Adipocyte (in vitro differentiated cells): ENCODE measurements at regions not wholly inside any gene's neighbourhood (a gene's known extent, or its start where the extent isn't known, plus 50 kb on each side); places are given as distances from the start of the nearest gene placed in this dataset.

Source experiments
- DNase-seq: peaks from one replicate; pipeline ENCODE4 v3.0.0-alpha.2; 2015; ENCODE audit warnings: low read depth
- H3K27me3 ChIP-seq: replicated peaks from 2 replicates; pipeline ENCODE4 v1.7.0; 2013; ENCODE audit warnings: mild to moderate bottlenecking, low read length, moderate library complexity; ENCODE audit not compliant: control insufficient read depth, insufficient read depth
- H3K36me3 ChIP-seq: 2 replicates; pipeline ENCODE4 v1.7.0; 2013; ENCODE audit warnings: low read length, mild to moderate bottlenecking, moderate library complexity; ENCODE audit not compliant: control insufficient read depth, insufficient read depth, severe bottlenecking
- H3K4me1 ChIP-seq: 2 replicates; pipeline ENCODE4 v1.7.0; 2013; ENCODE audit warnings: mild to moderate bottlenecking, low read length, moderate library complexity; ENCODE audit not compliant: control insufficient read depth, insufficient read depth
- H3K4me3 ChIP-seq: 2 replicates; pipeline ENCODE4 v1.7.0; 2013; ENCODE audit warnings: mild to moderate bottlenecking, low read length, moderate library complexity
- H3K9ac ChIP-seq: 2 replicates; pipeline ENCODE4 v1.7.0; 2013; ENCODE audit warnings: mild to moderate bottlenecking, low read length, moderate library complexity
- H3K9me3 ChIP-seq: 2 replicates; pipeline ENCODE4 v1.7.0; 2013; ENCODE audit warnings: mild to moderate bottlenecking, low read length, moderate library complexity; ENCODE audit not compliant: control insufficient read depth

DNA sequence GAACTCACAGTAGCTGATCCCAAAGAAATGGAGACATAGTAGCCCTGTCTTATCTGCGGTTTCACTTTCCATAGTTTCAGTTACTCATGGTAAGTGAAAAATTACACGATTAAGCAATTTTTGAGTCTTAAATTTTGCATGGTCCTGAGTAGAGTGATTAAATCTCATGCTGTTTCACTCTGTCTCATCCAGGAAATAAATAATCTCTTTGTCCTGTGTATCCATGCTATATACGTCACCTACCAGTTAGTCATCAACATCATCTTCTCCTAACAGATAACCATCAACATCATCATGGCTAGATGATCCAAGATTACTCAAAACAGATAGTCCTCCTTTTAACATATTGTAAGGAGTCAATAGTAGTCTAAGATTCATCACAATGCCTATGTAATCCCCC is 1589.3 kb downstream of the BRINP3 start:
- Histone ChIP-seq H3K27me3 (no peaks in the 10 kb centered on the region), H3K36me3 (no peaks in the 10 kb centered on the region), H3K9ac (no peak overlapping the region), H3K9me3 (no peaks in the 10 kb centered on the region), H3K4me3 (no peak overlapping the region), H3K4me1 (no peaks in the 10 kb centered on the region)
- no peak for DNase-seq

- Histone ChIP-seq H3K9ac (no peak overlapping the region), H3K36me3 (no peaks in the 10 kb centered on the region), H3K4me1 (no peaks in the 10 kb centered on the region), H3K27me3 (no peaks in the 10 kb centered on the region), H3K4me3 (no peak overlapping the region), H3K9me3 (no peaks in the 10 kb centered on the region)
- no peak for DNase-seq
Measured at GRCh38 chr1:188889166-188889565, 1588.5 kb downstream of the BRINP3 start.

- no peaks in the 10 kb centered on the region for H3K9me3 ChIP-seq
- no peaks in the 10 kb centered on the region for H3K4me1 ChIP-seq
- no peaks in the 10 kb centered on the region for H3K27me3 ChIP-seq
- no peak overlapping the region for H3K4me3 ChIP-seq
- H3K9ac ChIP-seq = no peak overlapping the region
- DNase-seq = no peak
- H3K36me3 ChIP-seq = no peaks in the 10 kb centered on the region
Measured at GRCh38 chr1:188891958-188892357, 1585.7 kb downstream of the BRINP3 start.

DNA sequence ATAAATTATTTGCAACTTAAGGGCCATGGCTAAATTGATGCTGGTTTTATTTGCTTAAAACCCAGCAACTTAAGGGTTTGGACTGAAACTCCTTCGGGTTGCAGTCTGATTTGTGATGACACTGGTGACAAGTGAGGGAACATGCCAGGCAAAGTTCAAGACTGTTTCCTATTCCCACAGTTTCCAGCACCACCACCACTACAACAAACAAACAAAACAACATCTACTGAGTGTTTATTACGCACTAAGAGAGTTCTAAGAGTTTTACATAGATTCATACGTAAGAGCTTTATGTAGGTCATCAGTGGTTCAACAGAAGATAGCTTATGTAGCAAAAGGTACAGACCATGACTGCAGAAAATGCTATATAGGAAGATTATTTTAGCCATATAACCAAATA is 1582.1 kb downstream of the BRINP3 start:
- Histone ChIP-seq H3K9ac (no peak overlapping the region), H3K4me3 (no peak overlapping the region), H3K4me1 (no peaks in the 10 kb centered on the region), H3K36me3 (no peaks in the 10 kb centered on the region), H3K27me3 (no peaks in the 10 kb centered on the region), H3K9me3 (no peaks in the 10 kb centered on the region)
- DNase-seq = no peak

GRCh38 chr1:188903241-188903640 is 1574.4 kb downstream of the BRINP3 start:
- Histone ChIP-seq H3K9ac (no peak overlapping the region), H3K36me3 (no peaks in the 10 kb centered on the region), H3K27me3 (no peaks in the 10 kb centered on the region), H3K4me1 (no peaks in the 10 kb centered on the region), H3K9me3 (no peaks in the 10 kb centered on the region), H3K4me3 (no peak overlapping the region)
- no peak for DNase-seq

DNA sequence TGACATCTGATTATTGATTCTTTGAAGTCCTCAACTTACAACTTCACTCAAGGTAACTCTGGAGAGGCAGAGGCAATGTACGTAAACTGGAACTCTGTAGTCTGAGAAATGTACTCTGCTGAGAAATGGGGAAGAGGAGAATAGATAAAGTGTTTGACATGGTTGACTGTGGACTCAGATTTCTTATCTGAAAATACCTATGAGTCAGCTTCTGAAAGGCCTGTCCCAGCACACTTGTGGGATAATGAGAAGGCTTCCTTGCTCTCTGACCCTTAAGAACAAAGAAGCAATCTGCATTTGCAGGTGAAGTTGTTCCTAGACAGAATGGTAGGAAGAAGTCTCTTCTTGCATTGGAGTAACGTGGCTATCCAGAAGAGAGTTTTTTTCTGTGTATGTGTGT is 1573.5 kb downstream of the BRINP3 start:
- DNase-seq = no peak
- Histone ChIP-seq H3K4me1 (no peaks in the 10 kb centered on the region), H3K9me3 (no peaks in the 10 kb centered on the region), H3K27me3 (no peaks in the 10 kb centered on the region), H3K9ac (no peak overlapping the region), H3K4me3 (no peak overlapping the region), H3K36me3 (no peaks in the 10 kb centered on the region)

DNA sequence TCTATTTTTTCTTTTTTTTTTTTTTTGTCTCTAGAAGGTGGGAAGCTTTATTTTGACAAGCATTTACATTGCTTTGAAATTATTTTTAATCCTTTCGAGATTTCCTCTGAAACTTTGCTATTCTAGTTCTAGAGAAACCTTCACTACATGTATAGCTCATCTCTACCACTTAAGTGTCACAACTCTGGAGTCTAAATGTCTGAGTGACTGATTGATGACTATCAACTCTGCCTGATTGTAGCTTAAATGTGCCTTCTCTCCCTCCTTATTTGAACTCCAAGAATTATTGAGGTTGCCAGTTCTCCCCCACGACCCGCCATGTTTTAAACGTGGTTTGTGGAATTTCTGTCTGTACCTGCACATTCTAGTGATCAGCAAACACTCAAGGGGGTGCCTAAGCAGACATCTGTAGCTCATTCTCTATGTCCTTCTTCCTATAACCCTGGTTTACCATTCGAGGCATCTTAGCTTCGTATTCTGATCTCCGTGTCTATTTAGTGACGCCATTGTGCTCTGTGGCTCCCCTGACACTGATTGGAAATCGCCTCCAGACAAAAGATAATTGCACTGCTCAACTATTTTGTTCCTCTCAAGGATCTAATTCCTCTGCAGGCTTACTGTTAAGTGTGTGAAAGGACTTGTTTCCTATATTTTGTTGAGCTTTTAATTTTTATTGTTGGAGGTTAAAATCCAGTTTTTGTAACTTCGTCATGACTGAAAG is 1570.6 kb downstream of the BRINP3 start:
- DNase-seq = no peak
- no peaks in the 10 kb centered on the region for H3K27me3 ChIP-seq
- no peaks in the 10 kb centered on the region for H3K36me3 ChIP-seq
- no peaks in the 10 kb centered on the region for H3K4me1 ChIP-seq
- no peaks in the 10 kb centered on the region for H3K9me3 ChIP-seq
- no peak overlapping the region for H3K4me3 ChIP-seq
- H3K9ac ChIP-seq = no peak overlapping the region

GRCh38 chr1:188930382-188930781 is 1547.3 kb downstream of the BRINP3 start:
- H3K36me3 ChIP-seq = no peaks in the 10 kb centered on the region
- no peaks in the 10 kb centered on the region for H3K9me3 ChIP-seq
- H3K4me3 ChIP-seq = no peak overlapping the region
- DNase-seq = no peak
- no peaks in the 10 kb centered on the region for H3K4me1 ChIP-seq
- no peaks in the 10 kb centered on the region for H3K27me3 ChIP-seq
- no peak overlapping the region for H3K9ac ChIP-seq

DNA sequence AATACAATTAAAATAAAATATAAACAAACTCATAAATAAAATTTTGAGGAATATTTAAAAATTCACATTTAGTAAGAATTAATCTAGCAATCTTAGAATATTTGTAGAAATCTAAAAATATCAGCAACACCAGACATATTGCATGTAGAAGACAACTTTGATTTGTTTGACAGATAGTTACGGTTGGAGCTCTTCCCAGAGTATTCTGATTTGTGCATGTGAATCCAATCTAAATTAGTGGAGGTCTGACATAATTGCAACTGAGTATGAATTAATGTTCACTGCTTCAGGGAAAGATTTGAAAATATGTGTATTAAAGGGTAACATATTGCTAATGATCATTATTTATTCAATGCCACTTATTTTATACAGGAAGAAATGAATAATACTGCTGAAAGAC is 1546.2 kb downstream of the BRINP3 start:
- H3K4me1 ChIP-seq = no peaks in the 10 kb centered on the region
- H3K4me3 ChIP-seq = no peak overlapping the region
- H3K9me3 ChIP-seq = no peaks in the 10 kb centered on the region
- H3K27me3 ChIP-seq = no peaks in the 10 kb centered on the region
- no peaks in the 10 kb centered on the region for H3K36me3 ChIP-seq
- H3K9ac ChIP-seq = no peak overlapping the region
- no peak for DNase-seq

DNA sequence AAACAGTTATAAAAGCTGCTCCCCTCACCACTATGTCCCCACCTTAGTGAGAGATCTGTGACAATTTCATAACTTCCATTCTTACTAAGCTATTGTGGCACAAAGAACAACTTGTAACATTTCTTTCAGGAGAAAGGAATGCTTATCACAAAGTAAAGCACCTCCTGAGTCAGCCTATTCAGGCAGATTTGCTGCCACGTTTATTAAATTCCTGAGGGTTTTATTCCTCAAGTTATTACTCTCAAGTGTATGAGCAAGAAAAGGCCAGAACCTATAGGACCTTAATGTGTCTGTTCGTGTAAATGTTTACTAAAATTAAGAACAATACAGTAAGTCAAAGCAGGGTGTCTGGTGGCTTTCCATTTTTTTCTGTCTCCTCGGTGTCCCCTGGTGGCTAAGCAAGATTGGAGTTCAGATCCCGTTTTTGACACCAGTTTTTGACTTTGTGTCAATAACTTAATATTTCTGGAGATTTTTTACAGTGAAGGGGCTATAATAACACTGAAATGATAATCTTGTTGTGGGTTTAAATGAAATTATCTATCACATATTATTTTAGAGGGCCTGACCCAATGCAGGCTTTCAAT is 1539.6 kb downstream of the BRINP3 start:
- Histone ChIP-seq H3K36me3 (no peaks in the 10 kb centered on the region), H3K27me3 (no peaks in the 10 kb centered on the region), H3K9ac (no peak overlapping the region), H3K9me3 (no peaks in the 10 kb centered on the region), H3K4me3 (no peak overlapping the region), H3K4me1 (no peaks in the 10 kb centered on the region)
- peak; percentile 26 for DNase-seq

DNA sequence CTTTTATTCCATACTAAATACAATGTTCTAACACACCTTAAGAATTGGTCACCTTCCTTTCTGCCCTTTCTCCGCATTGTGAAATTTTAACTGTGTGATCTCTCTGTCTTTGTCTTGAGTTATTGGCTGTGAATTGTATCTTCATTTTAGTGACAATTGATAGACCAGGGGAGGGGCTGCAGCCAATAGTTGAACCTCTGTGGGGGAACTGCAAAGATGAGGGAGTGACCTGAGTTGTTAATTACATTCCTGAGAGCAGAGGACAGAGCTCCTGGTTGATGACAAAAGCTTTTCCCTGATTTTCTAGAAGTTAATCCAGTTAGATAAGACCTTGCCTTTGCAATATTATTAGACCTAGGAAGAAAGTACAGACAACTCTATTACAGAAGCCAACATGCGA is 1535.7 kb downstream of the BRINP3 start:
- H3K4me1 ChIP-seq = no peaks in the 10 kb centered on the region
- no peaks in the 10 kb centered on the region for H3K9me3 ChIP-seq
- DNase-seq = no peak
- no peaks in the 10 kb centered on the region for H3K36me3 ChIP-seq
- H3K4me3 ChIP-seq = no peak overlapping the region
- H3K27me3 ChIP-seq = no peaks in the 10 kb centered on the region
- H3K9ac ChIP-seq = no peak overlapping the region

DNA sequence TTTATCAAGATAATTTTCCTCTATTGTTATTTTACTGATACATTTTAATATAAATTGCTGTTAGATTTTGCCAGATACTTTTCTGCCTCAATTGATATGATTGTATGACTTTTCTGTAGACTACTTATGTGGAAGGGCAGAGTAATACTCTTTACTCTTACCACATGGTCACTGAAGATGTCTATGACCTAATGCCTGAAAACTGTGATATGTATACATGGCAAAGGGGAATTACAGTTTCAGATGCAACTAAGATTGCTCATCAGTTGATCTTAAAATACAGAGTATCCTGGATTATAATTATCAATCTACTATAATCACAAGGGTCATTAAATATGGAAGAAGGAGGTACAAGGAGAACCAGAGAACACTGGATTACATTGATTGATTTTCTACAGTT is 1528.0 kb downstream of the BRINP3 start:
- H3K4me1 ChIP-seq = no peaks in the 10 kb centered on the region
- H3K36me3 ChIP-seq = no peaks in the 10 kb centered on the region
- no peak overlapping the region for H3K4me3 ChIP-seq
- peak; percentile 12 for DNase-seq
- no peaks in the 10 kb centered on the region for H3K9me3 ChIP-seq
- H3K27me3 ChIP-seq = no peaks in the 10 kb centered on the region
- no peak overlapping the region for H3K9ac ChIP-seq
